ENCODE measurements at regions not wholly inside any gene's neighbourhood (a gene's known extent, or its start where the extent isn't known, plus 50 kb on each side); places are given as distances from the start of the nearest gene placed in this dataset.

DNA sequence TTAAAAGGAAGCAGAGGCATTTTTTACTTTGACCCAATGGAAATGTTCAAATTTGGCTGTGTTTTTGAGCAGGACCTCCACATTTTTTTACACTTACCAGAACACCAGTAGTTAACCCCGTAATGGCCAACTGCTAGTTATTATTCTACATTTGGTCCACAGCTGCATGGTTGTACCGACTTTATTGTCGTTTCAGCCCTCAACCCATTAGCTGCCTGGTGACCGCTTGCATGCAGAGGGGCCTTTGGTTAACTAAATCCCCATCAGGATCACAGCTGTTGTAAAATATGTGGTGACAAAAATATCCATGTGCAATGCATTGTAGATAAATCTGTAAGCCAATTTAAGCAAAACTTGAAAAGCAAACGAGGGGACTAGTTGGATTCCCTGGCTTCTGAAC lies 342.2 kb upstream of the MEOX2 start:
- TF ChIP-seq, protein P1, sequence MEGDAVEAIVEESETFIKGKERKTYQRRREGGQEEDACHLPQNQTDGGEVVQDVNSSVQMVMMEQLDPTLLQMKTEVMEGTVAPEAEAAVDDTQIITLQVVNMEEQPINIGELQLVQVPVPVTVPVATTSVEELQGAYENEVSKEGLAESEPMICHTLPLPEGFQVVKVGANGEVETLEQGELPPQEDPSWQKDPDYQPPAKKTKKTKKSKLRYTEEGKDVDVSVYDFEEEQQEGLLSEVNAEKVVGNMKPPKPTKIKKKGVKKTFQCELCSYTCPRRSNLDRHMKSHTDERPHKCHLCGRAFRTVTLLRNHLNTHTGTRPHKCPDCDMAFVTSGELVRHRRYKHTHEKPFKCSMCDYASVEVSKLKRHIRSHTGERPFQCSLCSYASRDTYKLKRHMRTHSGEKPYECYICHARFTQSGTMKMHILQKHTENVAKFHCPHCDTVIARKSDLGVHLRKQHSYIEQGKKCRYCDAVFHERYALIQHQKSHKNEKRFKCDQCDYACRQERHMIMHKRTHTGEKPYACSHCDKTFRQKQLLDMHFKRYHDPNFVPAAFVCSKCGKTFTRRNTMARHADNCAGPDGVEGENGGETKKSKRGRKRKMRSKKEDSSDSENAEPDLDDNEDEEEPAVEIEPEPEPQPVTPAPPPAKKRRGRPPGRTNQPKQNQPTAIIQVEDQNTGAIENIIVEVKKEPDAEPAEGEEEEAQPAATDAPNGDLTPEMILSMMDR (IDR thresholded peaks at IDR 0.05): no peak
- Mint-ChIP-seq H3K27me3 (ENCODE audit: low read depth) (no peaks in the 10 kb centered on the region), H3K36me3 (ENCODE audit: low read depth) (no peaks in the 10 kb centered on the region), H3K4me1 (ENCODE audit: low read depth) (peaks cover 30% of the 10 kb centered on the region), H3K4me3 (ENCODE audit: unreplicated experiment) (no peak overlapping the region), H3K9me3 (ENCODE audit: low read depth) (no peaks in the 10 kb centered on the region), H3K27ac (ENCODE audit: unreplicated experiment) (no peak overlapping the region)
- DNase-seq (ENCODE audit: low spot score): no peak

DNA sequence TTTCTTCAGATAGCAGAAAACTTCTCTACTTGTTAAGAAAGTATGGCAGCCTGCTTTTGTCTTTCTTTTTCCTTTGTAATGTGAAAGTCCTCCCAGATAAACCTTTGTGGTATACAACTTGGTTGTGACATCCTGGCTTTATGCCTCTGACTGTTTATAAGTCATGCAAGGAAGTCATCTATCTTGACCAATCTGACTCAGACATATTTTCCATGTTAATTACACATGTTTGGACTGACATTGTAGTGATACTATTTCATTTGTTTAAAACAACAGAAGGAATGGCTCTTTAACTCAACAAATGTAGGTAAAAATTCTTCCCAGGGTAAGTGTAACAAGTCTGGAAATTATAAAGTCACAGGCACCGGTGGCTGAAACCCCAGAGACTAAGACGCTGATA lies 341.6 kb upstream of the MEOX2 start:
- H3K27ac Mint-ChIP-seq (ENCODE audit: unreplicated experiment): no peak overlapping the region
- no peaks in the 10 kb centered on the region for H3K27me3 Mint-ChIP-seq (ENCODE audit: low read depth)

DNA sequence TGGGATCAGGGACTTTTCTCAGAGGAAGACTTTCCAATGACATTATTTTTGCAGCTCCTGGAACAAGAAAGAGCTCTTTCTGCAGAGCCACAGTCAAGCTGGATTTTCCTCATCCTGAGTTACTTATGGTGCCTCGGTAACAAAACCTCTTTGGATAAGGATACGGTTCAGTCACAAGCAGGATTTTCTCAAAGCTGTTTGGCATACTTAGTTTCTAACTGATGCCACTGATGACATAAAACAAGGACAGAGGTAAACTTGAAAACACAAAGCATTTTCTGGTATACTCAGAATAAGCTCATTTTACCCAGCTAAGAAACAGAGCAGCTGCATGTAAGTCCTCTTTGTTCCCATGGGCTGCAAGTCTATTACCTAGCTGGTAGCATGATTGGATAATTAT lies 340.9 kb upstream of the MEOX2 start:
- H3K27me3 Mint-ChIP-seq (ENCODE audit: low read depth): no peaks in the 10 kb centered on the region
- H3K4me3 Mint-ChIP-seq (ENCODE audit: unreplicated experiment): no peak overlapping the region
- H3K27ac Mint-ChIP-seq (ENCODE audit: unreplicated experiment): no peak overlapping the region
- no peaks in the 10 kb centered on the region for H3K9me3 Mint-ChIP-seq (ENCODE audit: low read depth)
- no peaks in the 10 kb centered on the region for H3K36me3 Mint-ChIP-seq (ENCODE audit: low read depth)
- TF ChIP-seq, protein P1 (IDR thresholded peaks at IDR 0.05): no peak
- peaks cover 43% of the 10 kb centered on the region for H3K4me1 Mint-ChIP-seq (ENCODE audit: low read depth)
- DNase-seq (ENCODE audit: low spot score): no peak

More for the DNA sequence above, 341.6 kb upstream of the MEOX2 start:
- TF ChIP-seq, protein P1 (IDR thresholded peaks at IDR 0.05): no peak
- Mint-ChIP-seq H3K36me3 (ENCODE audit: low read depth) (no peaks in the 10 kb centered on the region), H3K9me3 (ENCODE audit: low read depth) (no peaks in the 10 kb centered on the region), H3K4me1 (ENCODE audit: low read depth) (peaks cover 36% of the 10 kb centered on the region), H3K4me3 (ENCODE audit: unreplicated experiment) (no peak overlapping the region)
- no peak for DNase-seq (ENCODE audit: low spot score)

DNA sequence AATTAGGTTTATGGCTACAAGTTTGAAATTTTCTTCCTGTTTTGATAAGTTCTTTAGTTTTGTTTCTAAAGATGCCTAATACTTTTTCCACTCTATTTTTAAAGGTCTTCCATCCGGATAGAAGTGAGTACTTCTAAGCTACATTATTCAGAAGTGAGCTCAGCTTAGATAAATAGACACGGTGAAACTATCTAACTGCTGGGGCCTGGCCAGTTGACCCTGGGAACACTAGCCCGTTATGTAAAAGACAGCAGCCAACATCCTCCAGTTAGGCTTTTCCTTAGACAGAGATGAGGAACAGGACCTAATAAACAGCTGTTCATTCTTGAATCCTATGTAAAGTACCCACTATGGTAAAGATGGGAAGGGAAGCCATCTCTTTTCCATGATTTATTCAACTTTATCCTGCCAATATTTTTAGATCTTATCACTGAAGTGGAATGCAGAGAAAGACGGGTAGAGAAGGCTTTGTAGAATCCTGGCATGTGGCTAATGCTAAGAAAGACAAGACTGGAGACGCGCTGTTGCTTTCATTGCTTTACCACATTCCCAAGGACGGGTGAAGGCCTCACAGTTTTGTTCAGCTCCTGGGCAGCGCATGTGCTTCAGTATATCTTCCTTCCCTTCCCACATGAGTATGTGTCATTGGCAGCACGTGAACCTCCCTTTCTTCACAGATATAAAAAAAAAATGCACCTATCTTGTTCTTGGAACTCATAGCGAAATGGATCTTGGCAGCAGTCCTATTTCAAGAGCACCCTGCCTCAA lies 340.0 kb upstream of the MEOX2 start:
- Mint-ChIP-seq H3K4me3 (ENCODE audit: unreplicated experiment) (no peak overlapping the region), H3K27me3 (ENCODE audit: low read depth) (no peaks in the 10 kb centered on the region), H3K36me3 (ENCODE audit: low read depth) (no peaks in the 10 kb centered on the region), H3K27ac (ENCODE audit: unreplicated experiment) (peak overlapping the region; percentile 59), H3K4me1 (ENCODE audit: low read depth) (peaks cover 51% of the 10 kb centered on the region), H3K9me3 (ENCODE audit: low read depth) (no peaks in the 10 kb centered on the region)
- TF ChIP-seq, protein P1 (IDR thresholded peaks at IDR 0.05): no peak
- no peak for DNase-seq (ENCODE audit: low spot score)

DNA sequence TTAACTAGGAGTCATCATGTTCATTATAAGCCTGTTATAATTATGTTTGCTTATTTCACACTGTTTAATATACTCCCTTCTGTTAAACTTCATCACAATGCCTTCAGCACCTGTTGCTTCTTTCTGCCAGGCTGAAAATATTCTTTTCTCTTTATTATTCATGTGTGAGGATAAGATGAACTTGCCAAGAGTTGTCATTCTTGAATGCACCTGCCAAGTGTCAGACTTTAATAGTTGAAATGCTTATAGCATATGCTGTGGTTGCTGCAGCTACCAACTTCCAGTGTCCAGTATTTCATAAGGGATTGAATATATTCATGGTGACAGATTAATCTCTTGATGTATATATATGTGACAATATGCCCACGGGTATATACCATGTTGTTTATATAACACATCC lies 339.2 kb upstream of the MEOX2 start:
- H3K9me3 Mint-ChIP-seq (ENCODE audit: low read depth): no peaks in the 10 kb centered on the region
- no peak overlapping the region for H3K4me3 Mint-ChIP-seq (ENCODE audit: unreplicated experiment)
- TF ChIP-seq, protein P1 (IDR thresholded peaks at IDR 0.05): no peak
- no peaks in the 10 kb centered on the region for H3K36me3 Mint-ChIP-seq (ENCODE audit: low read depth)
- no peaks in the 10 kb centered on the region for H3K27me3 Mint-ChIP-seq (ENCODE audit: low read depth)
- no peak overlapping the region for H3K27ac Mint-ChIP-seq (ENCODE audit: unreplicated experiment)
- DNase-seq (ENCODE audit: low spot score): no peak
- peaks cover 51% of the 10 kb centered on the region for H3K4me1 Mint-ChIP-seq (ENCODE audit: low read depth)

Data from chondrocyte (in vitro differentiated cells).